ENCODE measurements at regions not wholly inside any gene's neighbourhood (a gene's known extent, or its start where the extent isn't known, plus 50 kb on each side); places are given as distances from the start of the nearest gene placed in this dataset.
A peak's percentile ranks its signal among the peaks of the same experiment; 100 is the strongest.

DNA sequence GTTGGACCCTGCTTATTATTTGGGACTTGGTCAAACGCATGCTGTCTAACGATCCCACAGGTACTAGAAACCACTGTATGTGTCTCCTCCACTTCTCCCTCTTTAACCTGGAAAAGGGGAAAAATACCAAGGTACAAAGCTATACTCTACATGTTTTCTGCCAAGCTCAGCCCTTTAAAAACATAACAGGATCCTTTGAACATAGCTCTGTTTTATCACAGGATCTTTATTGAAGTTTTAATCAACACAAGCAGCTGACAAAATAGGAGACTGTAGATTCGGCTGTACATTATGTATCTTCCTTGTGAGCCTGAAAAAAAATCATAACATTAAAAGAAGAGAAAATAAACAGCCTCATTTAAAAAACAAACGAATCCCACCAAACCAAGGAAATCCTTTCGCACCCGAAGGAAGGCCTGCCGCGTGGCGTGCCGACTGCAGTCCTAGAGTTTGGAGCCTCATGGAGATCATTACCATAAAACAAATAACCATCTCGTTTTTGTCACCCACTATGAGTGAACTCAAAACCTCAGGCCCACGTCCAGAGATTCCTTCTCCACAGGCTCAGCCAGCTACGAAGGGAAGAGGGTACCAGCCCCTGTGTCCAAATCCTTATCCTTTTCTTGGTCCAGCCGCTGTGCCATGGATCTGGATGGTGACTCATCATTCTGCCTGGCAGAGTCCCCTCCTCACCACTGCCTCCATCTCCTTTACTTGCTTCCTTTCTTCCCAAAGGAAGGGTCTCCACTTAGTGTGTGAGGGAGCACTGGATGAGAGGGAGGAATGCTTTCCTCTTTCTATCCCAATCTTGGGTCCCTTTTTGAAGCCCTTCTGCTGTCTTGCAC, 651.1 kb downstream of the CCDC171 start:
- H3K4me3 ChIP-seq = no peak overlapping the region
- H3K27me3 ChIP-seq (ENCODE audit: low read depth) = no peaks in the 10 kb centered on the region
- H3K9me3 ChIP-seq = no peaks in the 10 kb centered on the region
- H3K4me1 ChIP-seq = no peaks in the 10 kb centered on the region
- in situ Hi-C loops (cut with MboI; ENCODE audit: low sequenced_read_pairs) = no loop called here
- no peak for DNase-seq (ENCODE audit: low spot score in 2 of 2)
- H3K36me3 ChIP-seq (replicated peaks) = no peaks in the 10 kb centered on the region

DNA sequence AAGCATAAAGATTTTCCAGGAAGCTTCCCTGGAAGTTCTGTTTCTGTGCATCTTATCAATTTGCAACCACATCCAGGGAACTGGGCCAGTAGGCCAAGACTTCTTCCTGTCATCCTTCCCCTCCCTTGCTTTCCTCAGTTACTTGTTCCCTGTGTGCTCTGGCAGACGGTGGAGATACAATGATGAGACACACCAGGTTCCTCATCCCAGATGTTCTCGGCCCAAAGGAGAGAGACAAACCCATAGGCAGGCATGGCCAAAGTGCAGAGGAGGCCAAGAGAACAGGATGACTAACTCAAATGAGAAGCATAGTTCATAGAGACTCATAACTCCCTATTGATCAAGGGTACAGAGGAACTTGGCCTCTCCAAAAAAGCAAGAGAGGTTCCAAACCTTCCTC, 652.6 kb downstream of the CCDC171 start:
- Histone ChIP-seq H3K4me1 (no peaks in the 10 kb centered on the region), H3K9me3 (no peaks in the 10 kb centered on the region), H3K36me3 (replicated peaks) (no peaks in the 10 kb centered on the region), H3K27me3 (ENCODE audit: low read depth) (no peaks in the 10 kb centered on the region), H3K4me3 (no peak overlapping the region)
- in situ Hi-C loops (cut with MboI; ENCODE audit: low sequenced_read_pairs) = no loop called here
- DNase-seq (ENCODE audit: low spot score in 2 of 2) = no peak

DNA sequence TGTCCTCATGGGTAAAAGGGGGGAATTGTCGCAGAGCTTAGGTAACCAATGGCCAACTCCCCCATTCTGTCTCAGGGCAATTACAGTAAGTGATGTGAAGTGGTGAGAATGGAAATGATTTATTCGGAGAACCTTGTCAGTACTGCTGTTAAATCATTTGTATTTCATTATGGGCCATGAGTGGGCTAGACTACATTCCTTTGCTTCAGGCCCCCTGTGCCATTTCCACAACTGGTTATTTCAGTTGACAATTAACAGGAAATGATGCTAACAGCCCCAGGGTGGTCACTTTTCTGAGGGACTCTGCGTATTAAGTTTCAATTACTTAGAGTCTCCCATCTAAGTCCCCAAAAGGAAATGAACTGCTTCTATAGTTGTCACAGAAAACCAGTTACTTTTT, 653.7 kb downstream of the CCDC171 start:
- H3K36me3 ChIP-seq (replicated peaks) = no peaks in the 10 kb centered on the region
- H3K27me3 ChIP-seq (ENCODE audit: low read depth) = no peaks in the 10 kb centered on the region
- in situ Hi-C loops (cut with MboI; ENCODE audit: low sequenced_read_pairs) = no loop called here
- no peak for DNase-seq (ENCODE audit: low spot score in 2 of 2)
- H3K4me1 ChIP-seq = no peaks in the 10 kb centered on the region
- H3K9me3 ChIP-seq = no peaks in the 10 kb centered on the region
- no peak overlapping the region for H3K4me3 ChIP-seq

DNA sequence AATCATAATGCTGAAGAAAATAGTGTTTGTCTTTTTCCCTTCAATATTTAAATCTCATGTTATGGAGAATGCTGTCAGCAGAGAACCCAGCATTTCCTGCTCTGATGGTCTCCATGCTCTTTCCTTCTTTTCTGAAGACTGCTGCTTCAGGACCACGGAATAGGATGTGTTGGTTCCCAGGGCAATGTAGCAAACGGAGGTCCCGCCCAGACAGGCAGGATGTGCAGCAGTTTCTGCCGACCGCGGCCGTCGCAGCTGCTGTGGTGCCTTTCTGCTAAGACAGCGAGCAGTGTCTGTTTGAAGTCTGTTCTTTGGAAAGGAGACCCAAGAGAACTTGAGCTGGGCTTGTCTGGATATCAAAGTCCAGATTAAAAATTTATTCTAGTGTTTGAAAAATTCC, 654.3 kb downstream of the CCDC171 start:
- in situ Hi-C loops (cut with MboI; ENCODE audit: low sequenced_read_pairs) = no loop called here
- no peaks in the 10 kb centered on the region for H3K4me1 ChIP-seq
- no peaks in the 10 kb centered on the region for H3K36me3 ChIP-seq (replicated peaks)
- peak in 1 of 2 experiments; percentile 24 for DNase-seq (ENCODE audit: low spot score in 2 of 2)
- no peaks in the 10 kb centered on the region for H3K27me3 ChIP-seq (ENCODE audit: low read depth)
- H3K4me3 ChIP-seq = no peak overlapping the region
- H3K9me3 ChIP-seq = no peaks in the 10 kb centered on the region

DNA sequence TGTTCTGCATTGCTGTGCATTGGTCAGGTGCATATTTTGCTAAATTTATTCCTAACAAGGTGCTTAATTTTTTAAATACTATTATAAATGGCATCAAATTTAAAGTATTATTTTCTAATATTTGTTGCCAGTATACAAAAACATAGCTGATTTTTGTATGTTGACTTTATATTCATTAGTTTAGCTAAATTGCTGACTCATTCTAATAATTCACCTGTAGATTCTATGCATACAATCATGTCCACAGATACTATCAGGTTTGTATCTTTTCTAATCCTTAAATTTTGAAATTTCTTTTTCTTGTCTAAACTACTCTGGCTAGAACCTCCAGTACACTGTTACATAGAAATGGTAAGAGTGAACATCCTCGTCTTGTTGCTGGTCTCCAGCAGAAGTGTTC, 657.6 kb downstream of the CCDC171 start:
- no peak overlapping the region for H3K4me3 ChIP-seq
- no peaks in the 10 kb centered on the region for H3K4me1 ChIP-seq
- H3K9me3 ChIP-seq = no peaks in the 10 kb centered on the region
- no peaks in the 10 kb centered on the region for H3K36me3 ChIP-seq (replicated peaks)
- H3K27me3 ChIP-seq (ENCODE audit: low read depth) = no peaks in the 10 kb centered on the region
- in situ Hi-C loops (cut with MboI; ENCODE audit: low sequenced_read_pairs) = no loop called here
- DNase-seq (ENCODE audit: low spot score in 2 of 2) = no peak

DNA sequence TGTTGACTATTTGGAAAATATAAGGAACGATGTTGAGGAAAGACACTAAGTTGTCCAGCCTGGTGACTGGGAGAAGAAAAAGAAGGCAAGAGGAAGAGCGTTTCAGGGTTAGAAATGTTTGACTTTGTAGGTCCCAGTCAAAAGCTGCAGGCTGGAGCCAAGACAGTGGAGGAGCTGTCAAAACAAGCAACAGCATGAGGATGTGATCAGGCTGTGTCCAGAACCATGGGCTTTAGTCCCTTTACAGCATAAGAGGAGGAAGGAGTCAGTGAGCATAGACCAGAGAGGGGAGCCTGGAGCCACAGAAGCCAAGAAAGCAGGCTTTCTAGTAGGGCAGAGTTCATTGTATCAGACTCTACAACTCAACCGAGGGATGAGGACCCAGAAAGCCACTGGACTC, 658.5 kb downstream of the BNC2 start:
- no peak overlapping the region for H3K4me3 ChIP-seq
- no peak for DNase-seq (ENCODE audit: low spot score in 2 of 2)
- in situ Hi-C loops (cut with MboI; ENCODE audit: low sequenced_read_pairs) = no loop called here
- H3K27me3 ChIP-seq (ENCODE audit: low read depth) = no peaks in the 10 kb centered on the region
- no peaks in the 10 kb centered on the region for H3K36me3 ChIP-seq (replicated peaks)
- no peaks in the 10 kb centered on the region for H3K9me3 ChIP-seq
- no peaks in the 10 kb centered on the region for H3K4me1 ChIP-seq

DNA sequence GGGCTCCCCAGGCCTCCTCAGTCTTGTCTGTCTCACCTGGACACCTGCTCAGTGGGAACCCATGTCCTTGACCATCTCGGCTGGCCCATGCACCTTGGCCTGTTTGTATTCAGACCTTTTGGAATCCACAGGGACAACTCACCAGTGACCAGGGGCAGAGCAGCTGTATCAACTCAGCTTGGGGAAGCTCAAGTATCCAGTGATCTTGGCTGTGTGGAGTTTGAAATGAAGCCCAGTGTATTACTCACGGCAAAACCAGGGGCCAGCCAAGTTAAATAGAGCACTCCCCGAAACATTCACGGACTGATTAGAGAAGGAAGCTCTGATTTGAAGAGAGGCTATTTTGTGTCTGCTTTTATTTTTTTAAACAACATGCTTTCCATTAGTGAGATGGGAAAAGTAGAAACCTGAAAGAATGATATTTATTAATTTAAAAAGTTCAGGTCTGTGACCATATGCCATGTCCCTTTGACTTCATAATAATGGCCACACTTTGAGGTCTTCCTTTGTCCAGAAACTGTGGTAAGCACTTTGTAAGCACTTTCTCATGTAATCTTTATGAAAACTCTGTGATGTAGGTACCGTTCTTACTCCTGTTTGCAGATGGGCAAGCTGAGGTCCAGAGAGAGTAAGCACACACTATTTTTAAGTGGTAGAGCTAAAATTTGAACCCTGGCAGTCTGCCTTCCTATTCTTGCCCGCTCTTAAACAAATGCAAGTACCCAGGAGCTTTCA, 656.5 kb downstream of the BNC2 start:
- no peaks in the 10 kb centered on the region for H3K4me1 ChIP-seq
- H3K36me3 ChIP-seq (replicated peaks) = no peaks in the 10 kb centered on the region
- in situ Hi-C loops (cut with MboI; ENCODE audit: low sequenced_read_pairs) = no loop called here
- no peaks in the 10 kb centered on the region for H3K27me3 ChIP-seq (ENCODE audit: low read depth)
- H3K4me3 ChIP-seq = no peak overlapping the region
- H3K9me3 ChIP-seq = no peaks in the 10 kb centered on the region
- no peak for DNase-seq (ENCODE audit: low spot score in 2 of 2)

DNA sequence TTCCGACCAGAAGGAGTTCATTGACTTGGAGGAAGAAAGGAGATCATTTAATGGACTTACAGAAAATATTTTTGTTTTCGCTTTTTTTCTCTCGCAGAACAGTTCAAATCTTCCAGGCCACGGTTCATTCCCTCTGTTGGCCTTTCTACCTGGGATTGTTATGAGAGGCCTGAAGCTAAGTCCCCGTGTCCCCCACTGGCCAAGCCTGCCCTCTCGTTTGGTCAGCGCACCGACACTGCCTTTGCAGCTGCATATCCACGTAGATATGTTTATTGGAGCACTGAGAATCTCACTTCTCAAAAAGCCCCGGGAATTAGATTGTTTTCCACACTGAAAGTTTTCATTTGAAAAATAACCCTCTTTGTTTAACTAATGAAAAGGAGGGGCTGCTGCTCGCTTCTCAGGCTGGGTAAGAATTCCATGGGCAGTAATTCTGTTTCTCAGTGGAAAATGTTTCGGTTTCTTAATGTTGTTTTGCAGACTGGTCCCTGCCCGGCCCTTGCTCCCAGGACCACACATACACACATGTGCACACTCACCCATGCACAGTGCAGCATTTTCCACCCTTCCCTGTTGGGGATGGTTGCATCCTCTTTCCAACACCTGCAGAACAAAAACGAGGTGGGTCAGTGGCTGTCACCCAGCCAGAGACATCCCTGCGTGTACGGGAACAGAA, 655.7 kb downstream of the BNC2 start:
- Histone ChIP-seq H3K27me3 (ENCODE audit: low read depth) (no peaks in the 10 kb centered on the region), H3K36me3 (replicated peaks) (no peaks in the 10 kb centered on the region), H3K4me3 (no peak overlapping the region), H3K4me1 (no peaks in the 10 kb centered on the region), H3K9me3 (no peaks in the 10 kb centered on the region)
- in situ Hi-C loops (cut with MboI; ENCODE audit: low sequenced_read_pairs) = no loop called here
- DNase-seq (ENCODE audit: low spot score in 2 of 2) = no peak

DNA sequence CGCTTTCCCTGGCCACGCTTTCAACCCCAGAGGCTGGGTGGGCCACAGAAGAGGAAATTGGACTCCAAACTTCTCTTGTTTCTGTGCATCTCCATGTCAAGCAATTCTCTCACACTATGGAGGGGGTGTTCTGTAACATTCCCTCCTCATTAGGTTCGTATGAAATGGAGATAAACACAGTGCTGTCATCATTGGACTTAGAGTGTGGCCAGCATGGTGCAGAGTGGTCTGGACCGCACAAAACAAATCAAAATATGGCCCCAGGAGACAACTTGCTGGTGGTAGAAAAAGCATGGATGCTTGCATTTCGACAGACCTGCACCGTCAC, 655.2 kb downstream of the BNC2 start:
- in situ Hi-C loops (cut with MboI; ENCODE audit: low sequenced_read_pairs) = no loop called here

DNA sequence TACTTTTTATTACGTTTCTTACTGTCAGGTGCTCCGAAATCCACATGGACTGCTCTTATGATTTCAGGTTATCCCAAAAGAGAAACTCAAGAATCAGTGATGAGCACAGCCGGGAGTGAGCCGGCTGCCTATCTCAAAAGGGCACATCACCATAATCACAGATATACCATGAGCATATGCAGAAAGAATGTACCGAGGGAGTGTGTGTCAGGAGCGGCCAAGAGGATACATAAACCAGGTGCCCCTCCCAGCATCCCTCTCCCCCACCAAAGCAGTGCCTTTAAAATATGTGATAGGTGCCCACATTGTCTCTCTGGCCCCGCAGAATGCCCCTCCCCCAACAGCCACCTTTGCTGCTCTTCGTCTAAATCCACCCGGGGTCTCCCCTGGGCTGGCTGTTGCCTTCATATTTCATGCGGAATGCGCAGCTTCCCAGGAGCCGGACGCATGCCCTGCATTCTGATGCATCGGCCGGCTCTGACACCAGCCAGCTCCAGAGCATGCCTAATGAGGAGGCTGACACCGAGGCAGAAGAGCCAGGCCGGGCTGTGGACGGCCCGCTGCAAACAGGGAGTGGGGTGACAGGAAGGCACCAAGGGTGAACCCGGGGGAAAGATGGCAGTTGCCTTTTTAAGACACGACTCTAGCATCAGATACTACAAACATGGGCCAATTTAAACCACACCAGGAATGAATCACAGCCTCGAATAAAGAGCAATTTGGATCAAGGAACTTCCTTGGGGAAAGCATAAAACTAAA, 652.3 kb downstream of the BNC2 start:
- peaks cover 16% of the 10 kb centered on the region for H3K4me1 ChIP-seq
- H3K9me3 ChIP-seq = no peaks in the 10 kb centered on the region
- no peak overlapping the region for H3K4me3 ChIP-seq
- H3K36me3 ChIP-seq (replicated peaks) = no peaks in the 10 kb centered on the region
- in situ Hi-C loops (cut with MboI; ENCODE audit: low sequenced_read_pairs) = no loop called here
- DNase-seq (ENCODE audit: low spot score in 2 of 2) = no peak
- H3K27me3 ChIP-seq (ENCODE audit: low read depth) = no peaks in the 10 kb centered on the region

More for the DNA sequence above, 655.2 kb downstream of the BNC2 start:
- Histone ChIP-seq H3K36me3 (replicated peaks) (no peaks in the 10 kb centered on the region), H3K4me3 (no peak overlapping the region), H3K4me1 (no peaks in the 10 kb centered on the region), H3K9me3 (no peaks in the 10 kb centered on the region), H3K27me3 (ENCODE audit: low read depth) (no peaks in the 10 kb centered on the region)
- DNase-seq (ENCODE audit: low spot score in 2 of 2) = no peak

DNA sequence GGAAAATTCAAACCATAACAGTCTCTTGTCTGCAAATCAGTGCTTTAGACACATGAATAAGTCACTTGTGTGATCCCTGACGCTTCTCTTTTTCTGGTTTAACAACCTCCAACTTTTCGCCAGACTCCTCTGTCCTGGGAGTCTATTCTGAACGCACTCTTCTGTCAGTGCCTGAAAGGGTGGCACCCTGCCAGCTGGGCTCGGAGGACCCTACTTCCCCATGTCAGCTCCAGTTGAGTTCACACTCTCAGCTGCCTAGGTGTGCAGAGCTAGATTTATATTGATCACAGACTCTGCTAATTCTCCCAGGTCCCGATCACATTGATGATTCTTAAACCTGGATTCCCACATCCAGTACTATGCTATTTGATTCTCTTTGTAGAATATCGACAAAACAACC, 649.1 kb downstream of the BNC2 start:
- Histone ChIP-seq H3K9me3 (no peaks in the 10 kb centered on the region), H3K27me3 (ENCODE audit: low read depth) (no peaks in the 10 kb centered on the region), H3K4me3 (no peak overlapping the region), H3K36me3 (replicated peaks) (no peaks in the 10 kb centered on the region), H3K4me1 (peaks cover 16% of the 10 kb centered on the region)
- in situ Hi-C loops (cut with MboI; ENCODE audit: low sequenced_read_pairs) = no loop called here
- peak in 1 of 2 experiments; percentile 49 for DNase-seq (ENCODE audit: low spot score in 2 of 2)

DNA sequence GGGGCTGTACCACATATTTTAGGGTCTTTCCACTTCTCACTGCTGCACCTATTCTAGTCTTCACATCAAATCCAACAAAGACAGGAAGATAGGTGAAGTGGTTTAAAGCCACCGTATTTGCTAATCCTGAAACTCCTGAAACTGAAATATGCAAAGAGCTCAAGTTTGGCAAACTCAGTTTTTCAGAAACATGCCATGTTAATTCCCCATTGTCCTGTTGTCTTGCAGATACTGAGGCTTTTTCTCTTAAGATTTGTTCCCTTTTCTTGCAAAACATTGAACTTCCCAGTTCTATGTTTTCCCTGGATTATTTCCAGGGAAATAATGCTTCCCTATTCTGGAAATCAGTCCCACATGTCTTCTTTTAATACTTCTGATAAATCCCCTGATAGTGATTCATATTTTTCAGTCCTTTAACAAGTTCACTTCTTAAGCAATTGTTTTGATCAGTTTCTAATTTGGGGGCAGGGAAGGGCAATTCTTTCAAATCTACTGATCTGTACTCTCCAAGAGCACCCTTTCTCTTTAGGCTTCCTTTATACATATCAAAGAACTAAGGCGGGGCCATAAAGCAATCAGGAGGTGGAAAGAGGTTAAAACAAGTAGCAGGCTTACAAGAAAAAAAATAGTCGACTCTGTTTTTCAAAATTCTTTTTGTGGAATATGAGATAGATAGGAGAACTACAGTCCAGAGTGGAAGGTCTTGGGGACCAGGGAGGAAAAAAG, 648.5 kb downstream of the BNC2 start:
- Histone ChIP-seq H3K4me1 (peaks cover 16% of the 10 kb centered on the region), H3K27me3 (ENCODE audit: low read depth) (no peaks in the 10 kb centered on the region), H3K36me3 (replicated peaks) (no peaks in the 10 kb centered on the region), H3K9me3 (no peaks in the 10 kb centered on the region), H3K4me3 (no peak overlapping the region)
- peak in 1 of 2 experiments; percentile 75 for DNase-seq (ENCODE audit: low spot score in 2 of 2)
- in situ Hi-C loops (cut with MboI; ENCODE audit: low sequenced_read_pairs) = no loop called here
